ENCODE measurements at regions not wholly inside any gene's neighbourhood (a gene's known extent, or its start where the extent isn't known, plus 50 kb on each side); places are given as distances from the start of the nearest gene placed in this dataset.

DNA sequence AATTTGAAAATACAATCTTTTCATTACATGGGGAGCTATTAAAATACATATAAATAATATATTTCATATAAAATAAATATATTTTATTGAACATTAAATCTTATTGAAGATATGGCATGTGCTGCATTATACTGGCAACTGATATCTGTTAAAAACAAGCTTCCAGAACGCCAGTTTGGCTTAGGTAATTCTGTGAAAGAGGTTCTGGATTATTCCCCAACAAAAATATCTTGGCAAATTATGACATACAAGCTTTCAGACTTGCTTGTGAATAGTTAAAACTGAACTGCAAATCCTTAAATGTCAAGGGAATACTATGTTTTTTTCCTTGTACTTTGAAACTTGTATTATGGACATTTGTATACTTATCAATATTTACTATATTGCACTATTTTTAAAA, 210.2 kb upstream of the LCORL start:
- no peak for DNase-seq
- H3K27me3 ChIP-seq: no peaks in the 10 kb centered on the region
- no peaks in the 10 kb centered on the region for H3K36me3 ChIP-seq (replicated peaks in 1 of 2)
- H3K4me1 ChIP-seq (replicated peaks in 1 of 2): no peaks in the 10 kb centered on the region
- H3K27ac ChIP-seq: no peak overlapping the region
- 42 to 64% (median 53%) methylated on average over 1 of the region's 1 CpG for WGBS, 4 donors
- H3K4me3 ChIP-seq: no peak overlapping the region
- intact Hi-C loops (cut with DNase I): no loop called here
- TF ChIP-seq POLR2A (IDR thresholded peaks at IDR 0.05): no peak
- TF ChIP-seq, protein P1, sequence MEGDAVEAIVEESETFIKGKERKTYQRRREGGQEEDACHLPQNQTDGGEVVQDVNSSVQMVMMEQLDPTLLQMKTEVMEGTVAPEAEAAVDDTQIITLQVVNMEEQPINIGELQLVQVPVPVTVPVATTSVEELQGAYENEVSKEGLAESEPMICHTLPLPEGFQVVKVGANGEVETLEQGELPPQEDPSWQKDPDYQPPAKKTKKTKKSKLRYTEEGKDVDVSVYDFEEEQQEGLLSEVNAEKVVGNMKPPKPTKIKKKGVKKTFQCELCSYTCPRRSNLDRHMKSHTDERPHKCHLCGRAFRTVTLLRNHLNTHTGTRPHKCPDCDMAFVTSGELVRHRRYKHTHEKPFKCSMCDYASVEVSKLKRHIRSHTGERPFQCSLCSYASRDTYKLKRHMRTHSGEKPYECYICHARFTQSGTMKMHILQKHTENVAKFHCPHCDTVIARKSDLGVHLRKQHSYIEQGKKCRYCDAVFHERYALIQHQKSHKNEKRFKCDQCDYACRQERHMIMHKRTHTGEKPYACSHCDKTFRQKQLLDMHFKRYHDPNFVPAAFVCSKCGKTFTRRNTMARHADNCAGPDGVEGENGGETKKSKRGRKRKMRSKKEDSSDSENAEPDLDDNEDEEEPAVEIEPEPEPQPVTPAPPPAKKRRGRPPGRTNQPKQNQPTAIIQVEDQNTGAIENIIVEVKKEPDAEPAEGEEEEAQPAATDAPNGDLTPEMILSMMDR (IDR thresholded peaks at IDR 0.05): no peak
- H3K9me3 ChIP-seq (replicated peaks in 1 of 3): no peaks in the 10 kb centered on the region

DNA sequence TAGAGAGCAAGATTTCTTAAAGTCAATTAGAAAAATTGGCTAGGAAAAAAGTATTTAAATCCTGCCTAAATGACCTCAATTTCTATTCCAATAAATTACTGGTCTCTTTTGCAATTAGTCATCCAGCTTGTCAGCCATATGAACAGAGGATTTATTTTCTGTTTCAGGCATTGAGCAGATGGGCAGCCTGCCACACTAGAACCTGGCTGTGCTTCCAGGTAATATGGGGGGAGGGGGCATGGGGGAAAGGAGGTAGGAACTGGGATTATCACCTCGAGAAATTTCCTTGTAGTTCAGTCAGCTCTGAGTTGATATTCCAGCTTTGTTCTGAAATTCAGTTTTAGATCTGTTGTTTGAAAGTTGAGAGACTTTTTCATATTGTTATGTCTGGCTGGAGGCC, 206.3 kb upstream of the LCORL start:
- Histone ChIP-seq H3K4me3 (no peak overlapping the region), H3K36me3 (replicated peaks in 1 of 2) (no peaks in the 10 kb centered on the region), H3K9me3 (replicated peaks in 1 of 3) (no peaks in the 10 kb centered on the region), H3K27me3 (no peaks in the 10 kb centered on the region), H3K4me1 (replicated peaks in 1 of 2) (no peaks in the 10 kb centered on the region), H3K27ac (no peak overlapping the region)
- no peak for DNase-seq
- TF ChIP-seq, protein P1 (IDR thresholded peaks at IDR 0.05): no peak
- no peak for TF ChIP-seq POLR2A (IDR thresholded peaks at IDR 0.05)
- WGBS, 4 donors: 27 to 60% (median 40%) methylated on average over 1 of the region's 1 CpG
- intact Hi-C loops (cut with DNase I): no loop called here

DNA sequence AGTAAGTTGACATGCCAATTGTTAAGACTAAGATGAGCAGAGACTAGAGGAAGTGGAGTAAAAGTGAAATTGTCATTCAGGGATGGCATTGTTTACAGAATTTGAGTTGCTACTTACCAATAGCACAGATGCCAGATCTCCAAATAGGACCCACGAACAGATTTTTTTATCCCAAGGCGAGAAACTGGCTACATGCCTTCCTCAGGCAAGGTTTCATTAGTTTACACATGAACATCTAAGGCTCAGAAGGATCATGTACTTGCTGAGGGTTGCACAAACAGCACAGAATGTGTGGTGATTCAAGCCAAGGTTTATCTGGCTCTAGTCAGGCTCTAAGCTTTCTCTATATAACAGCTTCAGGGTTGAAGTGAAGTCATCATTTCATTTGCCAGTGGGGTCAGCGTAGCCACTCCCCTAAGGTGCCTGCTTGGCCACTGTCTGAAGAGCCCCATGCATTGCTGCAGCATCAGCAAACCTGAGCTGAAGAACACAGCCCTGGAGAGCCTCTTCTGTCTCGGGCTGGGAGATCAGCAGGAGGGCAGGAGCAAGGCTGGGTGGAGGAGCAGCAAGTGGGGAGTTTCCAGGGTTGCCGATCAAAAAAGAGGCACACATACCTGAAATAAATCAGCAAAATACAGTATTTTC, 193.0 kb upstream of the LCORL start:
- intact Hi-C loops (cut with DNase I): no loop called here
- Histone ChIP-seq H3K27ac (no peak overlapping the region), H3K27me3 (no peaks in the 10 kb centered on the region), H3K36me3 (replicated peaks in 1 of 2) (no peaks in the 10 kb centered on the region), H3K9me3 (replicated peaks in 1 of 3) (no peaks in the 10 kb centered on the region), H3K4me1 (replicated peaks in 1 of 2) (no peaks in the 10 kb centered on the region), H3K4me3 (no peak overlapping the region)
- TF ChIP-seq POLR2A (IDR thresholded peaks at IDR 0.05): no peak
- TF ChIP-seq, protein P1 (IDR thresholded peaks at IDR 0.05): no peak
- 70 to 78% (median 74%) methylated on average over 4 to 5 of the region's 5 CpGs for WGBS, 4 donors
- no peak for DNase-seq

DNA sequence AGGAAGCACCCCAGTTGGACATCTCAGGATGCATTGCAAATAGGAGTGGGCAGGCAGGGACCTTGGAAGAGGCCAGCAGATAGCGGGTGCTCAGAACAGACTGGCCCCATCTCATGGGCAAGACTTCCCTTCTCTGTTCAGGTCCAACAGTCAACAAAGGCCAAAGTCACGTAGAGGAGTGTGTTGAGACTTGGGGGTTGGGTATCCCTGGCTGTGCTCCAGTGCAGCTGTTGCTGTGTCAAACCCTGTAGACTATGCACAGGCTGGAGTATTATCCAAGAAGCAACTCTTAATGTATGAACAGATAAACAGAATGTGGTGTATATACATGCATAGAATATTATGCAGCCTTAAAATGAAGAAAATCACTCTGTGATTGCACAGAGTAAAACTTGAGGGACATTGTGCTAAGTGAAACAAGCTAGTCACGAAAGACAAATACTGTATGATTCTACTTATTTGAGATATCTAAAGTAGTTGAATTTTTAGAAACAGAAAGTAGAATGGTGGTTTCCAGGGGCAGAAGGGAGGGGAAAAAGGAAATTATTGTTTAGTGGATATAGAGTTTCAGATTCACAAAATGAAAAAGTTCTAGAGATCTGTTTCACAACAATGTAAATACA, 192.1 kb upstream of the LCORL start:
- TF ChIP-seq POLR2A (IDR thresholded peaks at IDR 0.05): no peak
- TF ChIP-seq, protein P1 (IDR thresholded peaks at IDR 0.05): no peak
- intact Hi-C loops (cut with DNase I): no loop called here
- no peaks in the 10 kb centered on the region for H3K4me1 ChIP-seq (replicated peaks in 1 of 2)
- no peak overlapping the region for H3K4me3 ChIP-seq
- no peaks in the 10 kb centered on the region for H3K9me3 ChIP-seq (replicated peaks in 1 of 3)
- H3K27ac ChIP-seq: no peak overlapping the region
- WGBS, 4 donors: 57 to 61% (median 58%) methylated on average over 3 of the region's 3 CpGs
- no peaks in the 10 kb centered on the region for H3K27me3 ChIP-seq
- H3K36me3 ChIP-seq (replicated peaks in 1 of 2): no peaks in the 10 kb centered on the region
- DNase-seq: no peak

Measured in adrenal gland (tissue), 9 donors.